ENCODE measurements at regions not wholly inside any gene's neighbourhood (a gene's known extent, or its start where the extent isn't known, plus 50 kb on each side); places are given as distances from the start of the nearest gene placed in this dataset.
"Not testable (repeated sequence)": the region's sequence is repeated elsewhere in the genome, so short reads cannot be mapped to it uniquely, and the experiment has no call there.

GRCh38 chr9:115416299-115416698 is 298.3 kb upstream of the TNC start:
- H3K9ac ChIP-seq (ENCODE audit: low read length): no peak overlapping the region
- H3K9me3 ChIP-seq (replicated peaks; ENCODE audit: insufficient read depth, low read length): no peaks in the 10 kb centered on the region
- H3K36me3 ChIP-seq (replicated peaks; ENCODE audit: insufficient read depth, low read length): no peaks in the 10 kb centered on the region
- no peaks in the 10 kb centered on the region for H3F3A ChIP-seq (ENCODE audit: insufficient read depth, low read length)
- peaks cover 14% of the 10 kb centered on the region; the same call in 1 of the 2 replicates for H3K4me1 ChIP-seq (ENCODE audit: low read length)
- DNase-seq: no peak
- H2AFZ ChIP-seq (ENCODE audit: low read length): no peak overlapping the region
- no peaks in the 10 kb centered on the region for H3K27me3 ChIP-seq (replicated peaks; ENCODE audit: insufficient read depth, low read length)
- no peaks in the 10 kb centered on the region for H3K79me2 ChIP-seq (ENCODE audit: low read length)
- H4K20me1 ChIP-seq (ENCODE audit: insufficient read depth, low read length): no peaks in the 10 kb centered on the region
- H3K27ac ChIP-seq (ENCODE audit: low read length): no peak overlapping the region
- no peak overlapping the region for H3K4me2 ChIP-seq (ENCODE audit: low read depth, low read length)
- TF ChIP-seq CTCF (IDR thresholded peaks at IDR 0.05; ENCODE audit: low read length): no peak
- no peak for TF ChIP-seq EZH2phosphoT487 (IDR thresholded peaks at IDR 0.05; ENCODE audit: low read length)
- no peak for TF ChIP-seq EZH2 (optimal IDR thresholded peaks at IDR 0.05; ENCODE audit: low read depth, low read length)
- no peak overlapping the region for H3K4me3 ChIP-seq (ENCODE audit: low read length)
- no peaks in the 10 kb centered on the region for H3K9me2 ChIP-seq (replicated peaks; ENCODE audit: insufficient read depth, low read length)

GRCh38 chr9:115418181-115418580 is 300.2 kb upstream of the TNC start:
- not testable (repeated sequence) for H3K79me2 ChIP-seq (ENCODE audit: low read length); H3K27me3 ChIP-seq (replicated peaks; ENCODE audit: insufficient read depth, low read length); H3K36me3 ChIP-seq (replicated peaks; ENCODE audit: insufficient read depth, low read length); H4K20me1 ChIP-seq (ENCODE audit: insufficient read depth, low read length); H3K27ac ChIP-seq (ENCODE audit: low read length); H3K4me3 ChIP-seq (ENCODE audit: low read length); H3K9me3 ChIP-seq (replicated peaks; ENCODE audit: insufficient read depth, low read length); DNase-seq; H3K9ac ChIP-seq (ENCODE audit: low read length); H3K9me2 ChIP-seq (replicated peaks; ENCODE audit: insufficient read depth, low read length); H2AFZ ChIP-seq (ENCODE audit: low read length); H3F3A ChIP-seq (ENCODE audit: insufficient read depth, low read length); H3K4me2 ChIP-seq (ENCODE audit: low read depth, low read length)
- peaks cover 14% of the 10 kb centered on the region; the same call in 1 of the 2 replicates for H3K4me1 ChIP-seq (ENCODE audit: low read length)

- no peaks in the 10 kb centered on the region for H3K79me2 ChIP-seq (ENCODE audit: low read length)
- H3F3A ChIP-seq (ENCODE audit: insufficient read depth, low read length): no peaks in the 10 kb centered on the region
- H3K9me3 ChIP-seq (replicated peaks; ENCODE audit: insufficient read depth, low read length): no peaks in the 10 kb centered on the region
- H3K4me2 ChIP-seq (ENCODE audit: low read depth, low read length): no peak overlapping the region
- no peaks in the 10 kb centered on the region for H3K9me2 ChIP-seq (replicated peaks; ENCODE audit: insufficient read depth, low read length)
- no peak overlapping the region for H3K4me3 ChIP-seq (ENCODE audit: low read length)
- no peak overlapping the region for H3K27ac ChIP-seq (ENCODE audit: low read length)
- H3K36me3 ChIP-seq (replicated peaks; ENCODE audit: insufficient read depth, low read length): no peaks in the 10 kb centered on the region
- no peak overlapping the region for H2AFZ ChIP-seq (ENCODE audit: low read length)
- no peaks in the 10 kb centered on the region for H4K20me1 ChIP-seq (ENCODE audit: insufficient read depth, low read length)
- TF ChIP-seq EZH2 (optimal IDR thresholded peaks at IDR 0.05; ENCODE audit: low read depth, low read length): no peak
- TF ChIP-seq EZH2phosphoT487 (IDR thresholded peaks at IDR 0.05; ENCODE audit: low read length): no peak
- no peak for TF ChIP-seq CTCF (IDR thresholded peaks at IDR 0.05; ENCODE audit: low read length)
- H3K27me3 ChIP-seq (replicated peaks; ENCODE audit: insufficient read depth, low read length): no peaks in the 10 kb centered on the region
- DNase-seq: no peak
- H3K4me1 ChIP-seq (ENCODE audit: low read length): peaks cover 7% of the 10 kb centered on the region; the same call in 1 of the 2 replicates
- H3K9ac ChIP-seq (ENCODE audit: low read length): no peak overlapping the region
Measured at GRCh38 chr9:115422932-115423440, 305.0 kb upstream of the TNC start.

GRCh38 chr9:115423646-115424045 is 305.7 kb upstream of the TNC start:
- no peaks in the 10 kb centered on the region for H3K27me3 ChIP-seq (replicated peaks; ENCODE audit: insufficient read depth, low read length)
- no peak for TF ChIP-seq EZH2 (optimal IDR thresholded peaks at IDR 0.05; ENCODE audit: low read depth, low read length)
- TF ChIP-seq EZH2phosphoT487 (IDR thresholded peaks at IDR 0.05; ENCODE audit: low read length): no peak
- no peak for TF ChIP-seq CTCF (IDR thresholded peaks at IDR 0.05; ENCODE audit: low read length)
- H3K9ac ChIP-seq (ENCODE audit: low read length): no peak overlapping the region
- no peak overlapping the region for H2AFZ ChIP-seq (ENCODE audit: low read length)
- no peak for DNase-seq
- H3K79me2 ChIP-seq (ENCODE audit: low read length): no peaks in the 10 kb centered on the region
- H3K27ac ChIP-seq (ENCODE audit: low read length): no peak overlapping the region
- no peak overlapping the region for H3K4me3 ChIP-seq (ENCODE audit: low read length)
- no peak overlapping the region for H3K4me2 ChIP-seq (ENCODE audit: low read depth, low read length)
- H4K20me1 ChIP-seq (ENCODE audit: insufficient read depth, low read length): no peaks in the 10 kb centered on the region
- no peaks in the 10 kb centered on the region for H3K9me3 ChIP-seq (replicated peaks; ENCODE audit: insufficient read depth, low read length)
- H3F3A ChIP-seq (ENCODE audit: insufficient read depth, low read length): no peaks in the 10 kb centered on the region
- no peaks in the 10 kb centered on the region for H3K36me3 ChIP-seq (replicated peaks; ENCODE audit: insufficient read depth, low read length)
- H3K4me1 ChIP-seq (ENCODE audit: low read length): peaks cover 7% of the 10 kb centered on the region; the same call in 1 of the 2 replicates
- H3K9me2 ChIP-seq (replicated peaks; ENCODE audit: insufficient read depth, low read length): no peaks in the 10 kb centered on the region
